AG09319 (cell line): ENCODE measurements at regions not wholly inside any gene's neighbourhood (a gene's known extent, or its start where the extent isn't known, plus 50 kb on each side); places are given as distances from the start of the nearest gene placed in this dataset.
"Not testable (repeated sequence)": the region's sequence is repeated elsewhere in the genome, so short reads cannot be mapped to it uniquely, and the experiment has no call there.

ENCODE experiments used
- DNase-seq: peaks from one replicate; pipeline ENCODE4 v3.0.0-alpha.2; 2010; ENCODE audit warnings: low read depth; ENCODE audit errors: extremely low read depth
- CTCF ChIP-seq: IDR thresholded peaks from 2 replicates; pipeline ENCODE4 v1.5.1; 2011; ENCODE audit warnings: low read depth, mild to moderate bottlenecking, inconsistent platforms, low read length, moderate library complexity

- no peak for TF ChIP-seq CTCF
Observed at GRCh38 chr3:145429546-145429945, 731.4 kb downstream of the PLOD2 start.

GRCh38 chr3:145448436-145448835, 712.5 kb downstream of the PLOD2 start:
- no peak for TF ChIP-seq CTCF
- no peak for DNase-seq

More at GRCh38 chr3:145429546-145429945, 731.4 kb downstream of the PLOD2 start:
- no peak for DNase-seq

GRCh38 chr3:145450018-145450682, 710.8 kb downstream of the PLOD2 start:
- no peak for DNase-seq

GRCh38 chr3:145457825-145458552, 703.0 kb downstream of the PLOD2 start:
- DNase-seq, result no peak
- no peak for TF ChIP-seq CTCF

More at GRCh38 chr3:145450018-145450682, 710.8 kb downstream of the PLOD2 start:
- no peak for TF ChIP-seq CTCF

- DNase-seq, result not testable (repeated sequence)
Observed at GRCh38 chr3:145459681-145460080, 701.3 kb downstream of the PLOD2 start.

- DNase-seq, result no peak
- no peak for TF ChIP-seq CTCF
Observed at GRCh38 chr3:145471976-145472375, 689.0 kb downstream of the PLOD2 start.

GRCh38 chr3:145482735-145483134, 678.2 kb downstream of the PLOD2 start:
- not testable (repeated sequence) for DNase-seq

GRCh38 chr3:145483992-145484391, 677.0 kb downstream of the PLOD2 start:
- DNase-seq, result no peak
- TF ChIP-seq CTCF, result no peak
